Esophagus squamous epithelium (tissue), 5 donors: ENCODE measurements at regions not wholly inside any gene's neighbourhood (a gene's known extent, or its start where the extent isn't known, plus 50 kb on each side); places are given as distances from the start of the nearest gene placed in this dataset.

Experiments used
- DNase-seq: peaks from one replicate; lab custom pipeline; 2025; lab: John Stamatoyannopoulos, UW
- H3K27ac ChIP-seq, 4 donors: fragments of 200-600 bp; sonication (generic); one replicate each; pipeline ENCODE4 v1.5.1; 2016 to 2019; ENCODE audit warnings: mild to moderate bottlenecking in 1 of 4
- H3K27me3 ChIP-seq, 4 donors: fragments of 200-600 bp; sonication (generic); 1 replicate in 3 of 4; 2 replicates in 1 of 4; pipeline versions ENCODE4 v1.5.1 to v1.6.0; 2017 to 2021; ENCODE audit warnings: antibody characterized with exemption in 1 of 4
- H3K36me3 ChIP-seq, 3 donors: fragments of 200-600 bp; sonication (generic); one replicate each; pipeline ENCODE4 v1.5.1; 2016 to 2019
- H3K4me1 ChIP-seq, 3 donors: fragments of 200-600 bp; sonication (generic); one replicate each; pipeline ENCODE4 v1.5.1; 2017 to 2019
- H3K4me3 ChIP-seq, 4 donors: fragments of 200-600 bp; sonication (generic); 1 replicate in 3 of 4; 2 replicates in 1 of 4; pipeline ENCODE4 v1.5.1; 2016 to 2019; ENCODE audit warnings: mild to moderate bottlenecking in 2 of 4, moderate library complexity in 1 of 4
- H3K9me3 ChIP-seq, 3 donors: fragments of 200-600 bp; sonication (generic); one replicate each; pipeline ENCODE4 v1.5.1; 2016 to 2019
- CTCF ChIP-seq, 6 experiments: fragments of 450-650 bp in 4 of 6; fragments of 200-600 bp in 2 of 6; sonication (generic) in 2 of 6; IDR thresholded peaks; one replicate each; pipeline ENCODE4 v1.5.1; 2016 to 2019; ENCODE audit warnings: antibody characterized with exemption in 6 of 6, mild to moderate bottlenecking in 4 of 6, moderate library complexity in 4 of 6
- POLR2A ChIP-seq, 4 donors: fragments of 450-650 bp; IDR thresholded peaks; one replicate each; pipeline ENCODE4 v1.6.1; 2017; ENCODE audit warnings: antibody characterized with exemption in 4 of 4, mild to moderate bottlenecking in 4 of 4, moderate library complexity in 3 of 4
- WGBS, 2 donors: methylation state at CpG; one replicate each; pipeline ENCODE4 v1.1.5; 2018; 5-methylcytosine and 5-hydroxymethylcytosine counted together
- intact Hi-C: fragments of 100-400 bp; cut with DNase I; formaldehyde crosslinking; loops from one replicate; pipeline ENCODE4 v1.15.0; 2022
- donor health status: DM: yes; HTN: yes; CAD: no.

DNA sequence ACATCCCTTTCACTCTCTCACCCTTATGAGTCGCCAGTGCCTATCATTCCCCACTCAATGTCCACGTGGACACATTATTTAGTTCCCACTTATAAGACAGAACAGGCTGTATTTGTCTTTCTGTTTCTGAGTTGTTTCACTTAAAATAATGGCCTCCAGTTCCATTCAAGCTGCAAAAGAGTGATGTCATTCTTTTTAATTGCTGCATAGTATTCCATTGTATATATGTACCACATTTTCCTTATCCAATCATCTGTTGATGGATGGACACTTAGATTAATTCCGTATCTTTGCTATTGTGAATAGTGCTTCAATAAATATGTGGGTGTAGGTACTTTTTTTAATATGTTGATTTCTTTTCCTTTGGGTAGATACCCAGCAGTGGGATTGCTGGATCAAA, 79.1 kb downstream of the ZNF365 start:
- no peaks in the 10 kb centered on the region for H3K9me3 ChIP-seq
- intact Hi-C loops = no loop called here
- no peaks in the 10 kb centered on the region for H3K36me3 ChIP-seq
- no peak overlapping the region for H3K4me3 ChIP-seq
- DNase-seq = no peak
- H3K27me3 ChIP-seq = no peaks in the 10 kb centered on the region
- H3K27ac ChIP-seq = no peak overlapping the region
- TF ChIP-seq CTCF (IDR thresholded peaks at IDR 0.05) (no peak), POLR2A (IDR thresholded peaks at IDR 0.05) (no peak)
- peaks cover 0 to 12% (median 0%) of the 10 kb centered on the region in 3 donors for H3K4me1 ChIP-seq
- WGBS, 2 donors = 92 to 97% methylated on average over 3 of the region's 3 CpGs

GRCh38 chr10:62454687-62455397, 80.7 kb downstream of the ZNF365 start:
- no peak for DNase-seq
- 42 to 46% methylated on average over 3 of the region's 3 CpGs for WGBS, 2 donors
- H3K36me3 ChIP-seq = no peaks in the 10 kb centered on the region
- H3K4me1 ChIP-seq = peaks cover 0 to 12% (median 0%) of the 10 kb centered on the region in 3 donors
- H3K27ac ChIP-seq = peak overlapping the region in 2 of 4 donors; percentile 49 to 72
- H3K9me3 ChIP-seq = no peaks in the 10 kb centered on the region
- H3K27me3 ChIP-seq = no peaks in the 10 kb centered on the region
- TF ChIP-seq CTCF (IDR thresholded peaks at IDR 0.05) (no peak), POLR2A (IDR thresholded peaks at IDR 0.05) (no peak)
- intact Hi-C loops = no loop called here
- H3K4me3 ChIP-seq = no peak overlapping the region

GRCh38 chr10:62456611-62457101, 82.5 kb downstream of the ZNF365 start:
- no peaks in the 10 kb centered on the region for H3K9me3 ChIP-seq
- TF ChIP-seq POLR2A (IDR thresholded peaks at IDR 0.05) (no peak), CTCF (IDR thresholded peaks at IDR 0.05) (no peak)
- WGBS, 2 donors = 76% methylated on average over 5 of the region's 5 CpGs
- H3K27me3 ChIP-seq = no peaks in the 10 kb centered on the region
- DNase-seq = no peak
- no peak overlapping the region for H3K27ac ChIP-seq
- no peaks in the 10 kb centered on the region for H3K36me3 ChIP-seq
- peaks cover 0 to 12% (median 0%) of the 10 kb centered on the region in 3 donors for H3K4me1 ChIP-seq
- intact Hi-C loops = no loop called here
- H3K4me3 ChIP-seq = no peak overlapping the region

GRCh38 chr10:62457196-62457595, 83.0 kb downstream of the ZNF365 start:
- Histone ChIP-seq H3K4me3 (no peak overlapping the region), H3K27me3 (no peaks in the 10 kb centered on the region), H3K36me3 (no peaks in the 10 kb centered on the region), H3K27ac (no peak overlapping the region), H3K9me3 (no peaks in the 10 kb centered on the region), H3K4me1 (peaks cover 0 to 12% (median 0%) of the 10 kb centered on the region in 3 donors)
- DNase-seq = no peak
- intact Hi-C loops = no loop called here
- no peak for TF ChIP-seq CTCF (IDR thresholded peaks at IDR 0.05)
- no peak for TF ChIP-seq POLR2A (IDR thresholded peaks at IDR 0.05)
- WGBS, 2 donors = 94 to 100% methylated on average over 2 of the region's 2 CpGs

GRCh38 chr10:62457598-62457997, 83.4 kb downstream of the ZNF365 start:
- no peaks in the 10 kb centered on the region for H3K36me3 ChIP-seq
- H3K27ac ChIP-seq = no peak overlapping the region
- H3K9me3 ChIP-seq = no peaks in the 10 kb centered on the region
- TF ChIP-seq POLR2A (IDR thresholded peaks at IDR 0.05) = no peak
- no peak for TF ChIP-seq CTCF (IDR thresholded peaks at IDR 0.05)
- 20 to 54% methylated on average over 1 of the region's 1 CpG for WGBS, 2 donors
- H3K4me3 ChIP-seq = no peak overlapping the region
- no peak for DNase-seq
- H3K27me3 ChIP-seq = no peaks in the 10 kb centered on the region
- intact Hi-C loops = no loop called here
- H3K4me1 ChIP-seq = peaks cover 0 to 12% (median 0%) of the 10 kb centered on the region in 3 donors
